NCI-H82 treated with DMSO at 0.1 percent for 48 hours (cell line): ENCODE measurements at regions not wholly inside any gene's neighbourhood (a gene's known extent, or its start where the extent isn't known, plus 50 kb on each side); places are given as distances from the start of the nearest gene placed in this dataset.
"Not testable (repeated sequence)": the region's sequence is repeated elsewhere in the genome, so short reads cannot be mapped to it uniquely, and the experiment has no call there.

Source experiments
- DNase-seq: peaks from one replicate; lab custom pipeline; 2025; ENCODE audit not compliant: unreplicated experiment; lab: John Stamatoyannopoulos, UW

DNA sequence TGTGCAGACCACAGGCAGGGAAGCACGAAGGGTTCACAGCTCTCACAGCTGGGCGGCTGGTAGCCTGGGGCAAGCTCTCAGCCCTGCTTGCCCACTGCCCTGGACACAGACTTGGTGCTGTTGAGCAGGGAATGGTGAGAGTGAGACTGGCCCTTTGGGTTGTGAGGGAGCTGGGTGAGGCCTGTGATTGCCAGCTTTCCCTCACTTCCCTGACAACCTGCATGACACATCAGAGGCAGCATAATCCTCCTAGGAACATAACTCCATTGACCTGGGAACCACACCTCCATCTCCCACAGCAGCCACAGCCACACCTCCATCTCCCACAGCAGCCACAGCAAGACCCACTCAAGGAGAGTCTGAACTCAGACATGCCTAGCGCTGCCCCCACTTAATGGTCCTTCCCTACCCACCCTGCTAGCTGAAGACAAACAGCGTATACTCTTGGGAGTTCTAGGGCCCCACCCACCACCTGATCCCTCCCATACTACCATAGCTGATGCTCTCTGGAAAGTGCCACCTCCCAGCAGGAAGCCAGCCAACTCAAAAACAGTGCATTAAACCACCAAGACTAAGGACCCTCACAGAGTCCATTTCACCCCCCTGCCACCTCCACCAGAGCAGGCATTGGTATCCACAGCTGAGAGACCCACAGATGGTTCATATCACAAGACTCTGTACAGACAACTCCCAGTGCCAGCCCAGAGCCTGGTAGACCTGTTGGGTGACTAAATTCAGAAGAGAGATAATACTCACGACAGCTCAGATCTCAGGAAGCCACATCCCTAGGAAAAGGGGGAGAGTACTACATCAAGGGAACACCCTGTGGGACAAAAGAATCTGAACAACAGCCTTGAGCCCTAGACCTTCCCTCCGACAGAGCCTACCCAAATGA, 60.2 kb upstream of the PRSS3 start:
- DNase-seq, result not testable (repeated sequence)

GRCh38 chr9:33737811-33738606, 57.4 kb upstream of the PRSS3 start:
- peak; percentile 51 for DNase-seq

DNA sequence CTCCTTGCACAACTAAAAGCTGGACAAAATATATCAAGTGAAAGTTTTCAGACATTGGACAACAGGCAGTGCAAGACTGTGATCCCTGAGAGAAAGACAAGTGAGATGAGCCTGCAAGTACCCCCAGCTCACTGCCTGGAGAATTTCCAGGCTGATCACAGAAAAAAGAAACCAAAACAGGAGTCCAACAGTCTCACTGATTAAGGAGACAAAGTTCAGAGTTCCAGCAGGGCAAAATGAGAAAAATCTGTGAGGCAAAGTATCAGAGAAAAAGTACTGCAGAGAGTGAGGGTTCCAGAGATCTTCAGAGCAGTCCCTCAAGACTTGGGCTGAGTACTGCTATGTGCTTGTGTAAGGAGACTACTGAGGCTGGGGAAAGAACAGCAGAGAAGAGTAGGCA, 56.0 kb upstream of the PRSS3 start:
- no peak for DNase-seq

DNA sequence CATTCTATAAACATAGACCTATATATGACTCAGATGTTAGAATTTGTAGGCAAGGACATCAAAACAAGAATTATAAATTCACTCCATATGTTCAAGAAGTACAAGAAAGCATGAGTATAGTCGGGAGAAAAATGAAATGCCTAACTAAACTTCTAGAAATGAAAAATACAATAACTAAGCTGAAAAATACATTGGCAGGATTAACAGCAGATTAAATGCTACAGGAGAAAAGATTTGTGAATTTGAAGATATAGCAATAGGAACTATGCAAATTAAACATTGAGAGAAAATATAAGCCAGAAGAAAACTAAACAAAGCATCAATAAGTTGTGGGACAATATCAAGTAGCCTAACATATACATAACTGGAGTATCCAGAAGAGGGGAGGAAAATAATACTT, 55.3 kb upstream of the PRSS3 start:
- no peak for DNase-seq

- not testable (repeated sequence) for DNase-seq
These were observed 54.4 kb upstream of the PRSS3 start for GRCh38 chr9:33740958-33741357.

- DNase-seq, result no peak
These were observed 53.3 kb upstream of the PRSS3 start for GRCh38 chr9:33742051-33742450.

- DNase-seq, result no peak
These were observed 52.8 kb upstream of the PRSS3 start for GRCh38 chr9:33742519-33742918.
